ENCODE measurements at regions not wholly inside any gene's neighbourhood (a gene's known extent, or its start where the extent isn't known, plus 50 kb on each side); places are given as distances from the start of the nearest gene placed in this dataset.

GRCh38 chr12:107330831-107331431, 237.6 kb upstream of the CRY1 start:
- Histone ChIP-seq H3K4me1 (ENCODE audit: control insufficient read depth in 3 of 3, insufficient read depth in 2 of 3, low read depth in 1 of 3, low read length in 2 of 3) (no peaks in the 10 kb centered on the region), H3K27me3 (ENCODE audit: control insufficient read depth in 3 of 3, insufficient read depth in 3 of 3, low read length in 3 of 3) (peaks cover 0 to 21% (median 0%) of the 10 kb centered on the region in 3 donors), H3K36me3 (ENCODE audit: control insufficient read depth in 3 of 3, insufficient read depth in 2 of 3, low read depth in 1 of 3, low read length in 3 of 3) (no peaks in the 10 kb centered on the region), H3K27ac (ENCODE audit: low read depth in 1 of 3, low read length in 2 of 3) (no peak overlapping the region), H3K4me3 (ENCODE audit: low read depth in 1 of 3, low read length in 3 of 3) (no peak overlapping the region), H3K9me3 (ENCODE audit: control insufficient read depth in 2 of 2, insufficient read depth in 1 of 2, low read depth in 1 of 2, low read length in 1 of 2) (no peaks in the 10 kb centered on the region)
- FAIRE-seq = no peak
- WGBS, 3 donors = 21 to 39% (median 25%) methylated on average over 8 of the region's 8 CpGs
- DNase-seq = no peak

- peaks cover 0 to 23% (median 0%) of the 10 kb centered on the region in 3 donors for H3K27me3 ChIP-seq (ENCODE audit: control insufficient read depth in 3 of 3, insufficient read depth in 3 of 3, low read length in 3 of 3)
- no peaks in the 10 kb centered on the region for H3K4me1 ChIP-seq (ENCODE audit: control insufficient read depth in 3 of 3, insufficient read depth in 2 of 3, low read depth in 1 of 3, low read length in 2 of 3)
- FAIRE-seq = no peak
- H3K27ac ChIP-seq (ENCODE audit: low read depth in 1 of 3, low read length in 2 of 3) = no peak overlapping the region
- WGBS, 3 donors = 59 to 79% (median 77%) methylated on average over 9 of the region's 9 CpGs
- no peaks in the 10 kb centered on the region for H3K9me3 ChIP-seq (ENCODE audit: control insufficient read depth in 2 of 2, insufficient read depth in 1 of 2, low read depth in 1 of 2, low read length in 1 of 2)
- no peaks in the 10 kb centered on the region for H3K36me3 ChIP-seq (ENCODE audit: control insufficient read depth in 3 of 3, insufficient read depth in 2 of 3, low read depth in 1 of 3, low read length in 3 of 3)
- no peak for DNase-seq
- H3K4me3 ChIP-seq (ENCODE audit: low read depth in 1 of 3, low read length in 3 of 3) = no peak overlapping the region
Observed at GRCh38 chr12:107331471-107331870, 238.1 kb upstream of the CRY1 start.

GRCh38 chr12:107331912-107332311, 238.6 kb upstream of the CRY1 start:
- H3K27me3 ChIP-seq (ENCODE audit: control insufficient read depth in 3 of 3, insufficient read depth in 3 of 3, low read length in 3 of 3) = peaks cover 0 to 23% (median 0%) of the 10 kb centered on the region in 3 donors
- no peak for DNase-seq
- no peak overlapping the region for H3K4me3 ChIP-seq (ENCODE audit: low read depth in 1 of 3, low read length in 3 of 3)
- 73 to 76% (median 75%) methylated on average over 11 of the region's 11 CpGs for WGBS, 3 donors
- FAIRE-seq = no peak
- no peaks in the 10 kb centered on the region for H3K4me1 ChIP-seq (ENCODE audit: control insufficient read depth in 3 of 3, insufficient read depth in 2 of 3, low read depth in 1 of 3, low read length in 2 of 3)
- H3K9me3 ChIP-seq (ENCODE audit: control insufficient read depth in 2 of 2, insufficient read depth in 1 of 2, low read depth in 1 of 2, low read length in 1 of 2) = no peaks in the 10 kb centered on the region
- no peaks in the 10 kb centered on the region for H3K36me3 ChIP-seq (ENCODE audit: control insufficient read depth in 3 of 3, insufficient read depth in 2 of 3, low read depth in 1 of 3, low read length in 3 of 3)
- no peak overlapping the region for H3K27ac ChIP-seq (ENCODE audit: low read depth in 1 of 3, low read length in 2 of 3)

GRCh38 chr12:107332743-107333142, 239.4 kb upstream of the CRY1 start:
- peaks cover 0 to 22% (median 0%) of the 10 kb centered on the region in 3 donors for H3K27me3 ChIP-seq (ENCODE audit: control insufficient read depth in 3 of 3, insufficient read depth in 3 of 3, low read length in 3 of 3)
- no peaks in the 10 kb centered on the region for H3K4me1 ChIP-seq (ENCODE audit: control insufficient read depth in 3 of 3, insufficient read depth in 2 of 3, low read depth in 1 of 3, low read length in 2 of 3)
- WGBS, 3 donors = 82 to 90% (median 82%) methylated on average over 4 of the region's 4 CpGs
- DNase-seq = no peak
- H3K36me3 ChIP-seq (ENCODE audit: control insufficient read depth in 3 of 3, insufficient read depth in 2 of 3, low read depth in 1 of 3, low read length in 3 of 3) = no peaks in the 10 kb centered on the region
- no peak overlapping the region for H3K4me3 ChIP-seq (ENCODE audit: low read depth in 1 of 3, low read length in 3 of 3)
- no peaks in the 10 kb centered on the region for H3K9me3 ChIP-seq (ENCODE audit: control insufficient read depth in 2 of 2, insufficient read depth in 1 of 2, low read depth in 1 of 2, low read length in 1 of 2)
- FAIRE-seq = no peak
- no peak overlapping the region for H3K27ac ChIP-seq (ENCODE audit: low read depth in 1 of 3, low read length in 2 of 3)

GRCh38 chr12:107335802-107336570, 242.6 kb upstream of the CRY1 start:
- H3K36me3 ChIP-seq (ENCODE audit: control insufficient read depth in 3 of 3, insufficient read depth in 2 of 3, low read depth in 1 of 3, low read length in 3 of 3) = no peaks in the 10 kb centered on the region
- WGBS, 3 donors = 87 to 93% (median 88%) methylated on average over 10 of the region's 10 CpGs
- FAIRE-seq (no peak), DNase-seq (no peak)
- H3K4me1 ChIP-seq (ENCODE audit: control insufficient read depth in 3 of 3, insufficient read depth in 2 of 3, low read depth in 1 of 3, low read length in 2 of 3) = no peaks in the 10 kb centered on the region
- no peak overlapping the region for H3K27ac ChIP-seq (ENCODE audit: low read depth in 1 of 3, low read length in 2 of 3)
- H3K4me3 ChIP-seq (ENCODE audit: low read depth in 1 of 3, low read length in 3 of 3) = no peak overlapping the region
- H3K27me3 ChIP-seq (ENCODE audit: control insufficient read depth in 3 of 3, insufficient read depth in 3 of 3, low read length in 3 of 3) = peaks cover 0 to 15% (median 0%) of the 10 kb centered on the region in 3 donors
- H3K9me3 ChIP-seq (ENCODE audit: control insufficient read depth in 2 of 2, insufficient read depth in 1 of 2, low read depth in 1 of 2, low read length in 1 of 2) = no peaks in the 10 kb centered on the region

GRCh38 chr12:107336695-107337094, 243.3 kb upstream of the CRY1 start:
- WGBS, 3 donors = 72 to 81% (median 80%) methylated on average over 4 of the region's 4 CpGs
- peaks cover 0 to 12% (median 0%) of the 10 kb centered on the region in 3 donors for H3K27me3 ChIP-seq (ENCODE audit: control insufficient read depth in 3 of 3, insufficient read depth in 3 of 3, low read length in 3 of 3)
- no peak for FAIRE-seq
- no peak for DNase-seq
- H3K36me3 ChIP-seq (ENCODE audit: control insufficient read depth in 3 of 3, insufficient read depth in 2 of 3, low read depth in 1 of 3, low read length in 3 of 3) = no peaks in the 10 kb centered on the region
- no peaks in the 10 kb centered on the region for H3K4me1 ChIP-seq (ENCODE audit: control insufficient read depth in 3 of 3, insufficient read depth in 2 of 3, low read depth in 1 of 3, low read length in 2 of 3)
- no peak overlapping the region for H3K4me3 ChIP-seq (ENCODE audit: low read depth in 1 of 3, low read length in 3 of 3)
- no peak overlapping the region for H3K27ac ChIP-seq (ENCODE audit: low read depth in 1 of 3, low read length in 2 of 3)
- no peaks in the 10 kb centered on the region for H3K9me3 ChIP-seq (ENCODE audit: control insufficient read depth in 2 of 2, insufficient read depth in 1 of 2, low read depth in 1 of 2, low read length in 1 of 2)

GRCh38 chr12:107337346-107338095, 244.2 kb upstream of the CRY1 start:
- FAIRE-seq (no peak), DNase-seq (no peak)
- H3K4me3 ChIP-seq (ENCODE audit: low read depth in 1 of 3, low read length in 3 of 3) = no peak overlapping the region
- H3K27ac ChIP-seq (ENCODE audit: low read depth in 1 of 3, low read length in 2 of 3) = no peak overlapping the region
- no peaks in the 10 kb centered on the region for H3K36me3 ChIP-seq (ENCODE audit: control insufficient read depth in 3 of 3, insufficient read depth in 2 of 3, low read depth in 1 of 3, low read length in 3 of 3)
- no peaks in the 10 kb centered on the region for H3K9me3 ChIP-seq (ENCODE audit: control insufficient read depth in 2 of 2, insufficient read depth in 1 of 2, low read depth in 1 of 2, low read length in 1 of 2)
- H3K4me1 ChIP-seq (ENCODE audit: control insufficient read depth in 3 of 3, insufficient read depth in 2 of 3, low read depth in 1 of 3, low read length in 2 of 3) = no peaks in the 10 kb centered on the region
- peaks cover 0 to 9% (median 0%) of the 10 kb centered on the region in 3 donors for H3K27me3 ChIP-seq (ENCODE audit: control insufficient read depth in 3 of 3, insufficient read depth in 3 of 3, low read length in 3 of 3)
- 82 to 90% (median 84%) methylated on average over 9 of the region's 9 CpGs for WGBS, 3 donors

- Histone ChIP-seq H3K36me3 (ENCODE audit: control insufficient read depth in 3 of 3, insufficient read depth in 2 of 3, low read depth in 1 of 3, low read length in 3 of 3) (no peaks in the 10 kb centered on the region), H3K4me3 (ENCODE audit: low read depth in 1 of 3, low read length in 3 of 3) (no peak overlapping the region), H3K9me3 (ENCODE audit: control insufficient read depth in 2 of 2, insufficient read depth in 1 of 2, low read depth in 1 of 2, low read length in 1 of 2) (no peaks in the 10 kb centered on the region), H3K27me3 (ENCODE audit: control insufficient read depth in 3 of 3, insufficient read depth in 3 of 3, low read length in 3 of 3) (peaks cover 0 to 7% (median 0%) of the 10 kb centered on the region in 3 donors), H3K27ac (ENCODE audit: low read depth in 1 of 3, low read length in 2 of 3) (no peak overlapping the region), H3K4me1 (ENCODE audit: control insufficient read depth in 3 of 3, insufficient read depth in 2 of 3, low read depth in 1 of 3, low read length in 2 of 3) (no peaks in the 10 kb centered on the region)
- 29 to 43% (median 33%) methylated on average over 4 of the region's 4 CpGs for WGBS, 3 donors
- no peak for DNase-seq
- no peak for FAIRE-seq
Observed at GRCh38 chr12:107339487-107339886, 246.1 kb upstream of the CRY1 start.

Data from small intestine (tissue), 7 donors.